Adrenal gland (tissue), 5 donors: ENCODE measurements at regions not wholly inside any gene's neighbourhood (a gene's known extent, or its start where the extent isn't known, plus 50 kb on each side); places are given as distances from the start of the nearest gene placed in this dataset.

Experiments used
- CTCF ChIP-seq, 6 experiments: fragments of 450-650 bp in 4 of 6; fragments of 200-600 bp in 2 of 6; sonication (generic) in 1 of 6; IDR thresholded peaks; 1 replicate in 5 of 6; 2 replicates in 1 of 6; pipeline versions ENCODE4 v1.5.1 to v1.8.0; 2016 to 2021; ENCODE audit warnings: antibody characterized with exemption in 6 of 6, mild to moderate bottlenecking in 2 of 6, moderate library complexity in 1 of 6
- POLR2A ChIP-seq, 2 donors: fragments of 450-650 bp; IDR thresholded peaks; one replicate each; pipeline ENCODE4 v1.6.1; 2017; ENCODE audit warnings: antibody characterized with exemption in 2 of 2, mild to moderate bottlenecking in 2 of 2, moderate library complexity in 1 of 2
- donor health status: DM: no; HTN: no; CAD: no.

- no peak for TF ChIP-seq POLR2A (IDR thresholded peaks at IDR 0.05)
- no peak for TF ChIP-seq CTCF (IDR thresholded peaks at IDR 0.05)
Measured at GRCh38 chr1:67890857-67891256, 57.6 kb upstream of the GNG12 start.
